Renal pelvis (tissue), 1 donor: ENCODE measurements at regions not wholly inside any gene's neighbourhood (a gene's known extent, or its start where the extent isn't known, plus 50 kb on each side); places are given as distances from the start of the nearest gene placed in this dataset.

ENCODE experiments used
- DNase-seq: peaks from one replicate; pipeline ENCODE4 v3.0.0-alpha.2; 2013

GRCh38 chr18:72601481-72601880 is 57.3 kb upstream of the CBLN2 start:
- DNase-seq = no peak
